ENCODE measurements at regions not wholly inside any gene's neighbourhood (a gene's known extent, or its start where the extent isn't known, plus 50 kb on each side); places are given as distances from the start of the nearest gene placed in this dataset.
"Not testable (repeated sequence)": the region's sequence is repeated elsewhere in the genome, so short reads cannot be mapped to it uniquely, and the experiment has no call there.

GRCh38 chr3:176412771-176413170 lies 784.5 kb downstream of the TBL1XR1 start:
- no peak for DNase-seq

- DNase-seq, result no peak
These were observed 793.8 kb downstream of the TBL1XR1 start for GRCh38 chr3:176403531-176403930.

DNA sequence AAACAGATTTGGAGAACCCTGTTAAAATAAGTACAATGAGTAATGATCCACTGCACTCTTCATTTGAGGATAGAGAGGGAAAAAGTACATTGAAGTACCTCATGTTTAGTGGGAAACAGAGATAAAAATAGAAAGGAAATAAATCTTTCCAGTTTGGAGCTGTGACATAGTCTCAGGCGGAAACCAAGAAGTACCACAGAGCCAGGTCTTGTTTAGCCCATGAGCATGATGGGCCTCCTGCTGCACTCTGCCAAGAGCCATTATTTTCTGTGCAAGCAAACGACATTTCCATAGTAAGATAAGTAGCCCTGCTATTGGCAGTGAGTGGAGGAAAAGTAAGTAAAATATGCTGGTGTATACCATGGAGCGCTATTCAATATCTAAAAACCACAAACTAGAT lies 796.1 kb downstream of the TBL1XR1 start:
- DNase-seq, result no peak

GRCh38 chr3:176399193-176399592 lies 798.1 kb downstream of the TBL1XR1 start:
- no peak for DNase-seq

DNA sequence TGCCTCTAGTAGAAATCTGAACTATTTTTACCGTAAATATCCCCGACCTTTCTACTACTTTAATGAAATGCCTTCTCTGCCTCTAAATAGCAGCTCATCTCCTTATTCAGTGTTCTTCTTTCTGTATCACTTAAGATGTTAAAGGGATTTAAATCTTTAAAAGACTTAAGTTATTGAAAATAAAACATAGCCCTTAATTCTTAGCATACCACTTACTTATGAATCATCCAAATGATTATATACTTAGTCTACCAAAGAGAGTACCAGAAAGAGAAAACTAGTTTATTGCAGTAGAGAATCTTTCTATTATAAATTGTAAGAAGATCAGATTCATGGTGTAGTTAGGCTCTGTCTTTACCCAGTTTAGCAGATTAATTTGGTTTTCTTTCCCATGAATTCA lies 802.0 kb downstream of the TBL1XR1 start:
- no peak for DNase-seq

DNA sequence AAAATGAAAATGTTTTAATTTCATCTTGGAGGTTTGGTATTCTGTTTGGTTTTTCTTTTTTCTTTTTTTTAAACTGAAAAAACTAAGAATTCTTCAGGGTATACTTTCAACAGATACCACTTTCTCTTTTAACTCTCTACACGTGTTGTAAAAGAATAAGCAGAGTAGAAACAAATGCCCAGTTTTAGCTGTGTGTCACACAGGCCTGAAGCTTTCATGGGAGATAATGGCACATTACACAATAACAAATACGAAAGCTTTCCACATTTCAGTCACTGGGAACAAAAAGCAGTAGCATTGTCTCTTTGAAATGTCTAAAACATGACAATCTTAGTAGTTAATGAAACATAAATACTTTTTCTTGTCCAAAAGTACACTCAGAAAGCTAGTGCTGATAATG lies 818.5 kb downstream of the TBL1XR1 start:
- no peak for DNase-seq

GRCh38 chr3:176376531-176376930 lies 820.8 kb downstream of the TBL1XR1 start:
- no peak for DNase-seq

DNA sequence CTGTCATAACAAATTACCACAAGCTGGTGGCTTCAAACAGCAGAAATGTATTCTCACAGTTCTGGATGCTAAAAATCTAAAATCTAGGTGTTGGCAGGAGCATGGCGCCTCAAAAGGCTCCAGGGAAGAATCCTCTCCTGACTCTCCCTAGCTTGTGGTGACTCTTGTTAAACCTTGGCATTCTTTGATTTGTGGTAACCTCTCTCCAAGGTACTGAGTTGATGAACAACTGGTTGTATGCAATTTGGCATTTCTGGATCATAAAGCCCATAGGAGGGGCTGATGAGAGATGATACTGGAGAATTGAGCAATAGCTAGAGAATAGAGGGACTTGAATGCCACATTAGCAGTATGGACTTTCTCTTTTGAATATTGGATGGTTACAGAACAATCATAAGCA lies 821.8 kb downstream of the TBL1XR1 start:
- DNase-seq, result no peak

GRCh38 chr3:176362191-176362731 lies 835.0 kb downstream of the TBL1XR1 start:
- no peak for DNase-seq

DNA sequence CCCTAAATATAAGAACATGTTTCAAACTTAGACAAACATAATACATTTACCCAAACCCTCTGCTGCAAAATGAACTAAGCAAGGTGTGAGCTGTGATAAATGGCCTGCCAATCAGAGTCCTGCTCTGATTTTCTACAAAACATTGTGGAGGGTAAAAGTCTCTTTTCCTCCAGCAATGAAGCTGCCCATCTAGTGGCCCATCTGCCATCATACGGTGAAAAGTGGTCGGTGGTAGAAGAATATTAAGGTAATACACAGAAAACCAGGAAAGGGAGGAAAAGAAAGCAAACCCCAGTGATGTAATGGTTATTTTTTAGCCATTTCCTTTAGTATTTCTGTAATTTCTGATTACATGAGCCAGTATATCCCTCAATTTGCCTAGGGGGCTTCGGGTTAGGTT lies 838.1 kb downstream of the TBL1XR1 start:
- no peak for DNase-seq

GRCh38 chr3:176357891-176358290 lies 839.4 kb downstream of the TBL1XR1 start:
- no peak for DNase-seq

DNA sequence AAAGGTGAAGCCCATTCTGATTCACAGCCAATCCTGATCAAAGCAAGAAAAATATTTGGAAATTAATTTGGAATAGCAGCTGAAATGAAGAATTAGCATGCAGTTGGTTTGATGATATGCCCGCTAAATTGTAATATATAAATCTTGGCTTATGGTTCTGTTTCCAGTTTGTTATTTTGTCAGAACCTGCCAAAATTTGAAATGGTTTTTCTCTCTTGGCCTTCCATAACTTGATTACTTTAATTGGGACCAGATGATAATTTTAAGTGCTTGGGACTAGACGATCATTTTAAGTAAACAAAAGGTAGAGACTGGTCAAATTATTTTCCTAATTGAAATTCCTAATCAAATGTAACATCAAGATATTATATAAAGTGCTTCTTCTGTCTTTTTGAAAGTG lies 842.4 kb downstream of the TBL1XR1 start:
- no peak for DNase-seq

DNA sequence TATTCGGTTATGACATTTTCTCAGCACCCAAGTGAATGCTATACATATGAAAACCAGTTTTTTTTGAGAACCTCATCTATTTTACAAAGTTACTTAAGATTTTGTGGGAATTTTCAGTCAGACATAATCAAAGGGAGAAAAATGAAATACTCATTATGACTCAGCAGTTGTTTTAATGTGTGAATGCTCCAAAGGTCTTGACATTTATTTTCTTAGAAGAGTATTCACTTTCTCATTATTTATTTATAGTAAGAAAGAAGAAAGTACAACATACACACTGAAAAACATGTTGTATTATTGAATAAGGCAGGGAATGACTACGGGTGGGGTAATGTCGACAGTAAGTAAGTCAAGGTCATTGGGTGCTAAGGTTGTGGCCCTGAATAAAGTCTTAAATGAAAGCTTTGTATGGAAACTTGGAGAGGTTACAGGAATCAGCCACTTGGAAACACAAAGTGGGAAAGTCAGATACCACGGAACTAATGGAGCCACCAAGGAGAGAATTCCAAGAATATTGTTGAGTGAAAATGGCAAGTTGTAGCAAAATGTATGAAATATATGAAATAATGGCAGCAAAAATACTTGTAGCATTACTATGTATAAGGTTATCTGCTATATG lies 844.5 kb downstream of the TBL1XR1 start:
- DNase-seq, result no peak

DNA sequence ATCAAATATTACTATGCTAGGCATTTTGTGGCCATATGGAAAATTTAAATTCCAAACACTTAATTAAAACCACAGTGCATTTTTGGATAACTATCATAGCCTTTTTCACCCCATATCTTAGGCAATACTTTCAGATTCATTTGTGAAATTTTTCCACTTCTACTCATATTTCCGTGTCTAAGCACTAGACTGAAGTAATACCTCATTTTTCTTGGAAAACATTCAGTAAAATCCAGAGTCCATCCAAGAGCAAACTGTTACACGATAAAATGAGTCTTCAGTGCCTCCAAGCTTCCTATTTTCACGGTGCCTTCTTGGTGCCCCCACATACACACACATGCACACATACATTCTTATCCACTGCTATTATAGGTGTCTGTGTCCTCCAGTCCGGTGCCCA lies 845.9 kb downstream of the TBL1XR1 start:
- no peak for DNase-seq

- DNase-seq, result no peak
These were observed 847.6 kb downstream of the TBL1XR1 start for GRCh38 chr3:176349706-176350105.

DNA sequence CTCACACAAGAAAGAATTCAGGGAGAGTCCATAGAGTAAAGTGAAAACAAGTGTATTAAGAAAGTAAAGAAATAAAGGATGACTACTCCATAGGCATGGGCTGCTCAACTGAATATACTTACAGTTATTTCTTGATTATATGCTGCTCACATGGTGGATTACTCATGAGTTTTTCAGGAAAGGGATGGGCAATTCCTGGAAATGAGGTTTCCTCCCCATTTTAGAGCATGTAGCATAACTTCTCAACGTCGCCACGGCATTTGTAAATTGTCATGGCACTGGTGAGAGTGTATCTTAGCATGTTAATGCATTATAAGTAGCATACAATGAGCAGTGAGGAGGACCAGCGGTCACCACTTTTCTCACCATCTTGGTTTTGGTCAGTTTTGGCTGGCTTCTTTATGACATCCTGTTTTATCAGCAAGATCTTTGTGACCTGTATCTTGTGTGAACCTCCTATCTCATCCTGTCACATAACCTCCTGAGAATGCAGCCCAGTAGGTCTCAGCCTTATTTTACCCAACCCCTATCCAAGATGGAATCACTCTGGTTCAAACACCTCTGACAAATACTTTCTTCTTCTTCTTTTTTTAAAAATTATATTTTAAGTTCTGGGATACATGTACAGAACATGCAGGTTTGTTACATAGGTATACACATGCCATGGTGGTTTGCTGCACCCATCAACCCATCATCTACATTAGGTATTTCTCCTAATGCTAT lies 849.7 kb downstream of the TBL1XR1 start:
- DNase-seq, result no peak

- no peak for DNase-seq
These were observed 855.3 kb downstream of the TBL1XR1 start for GRCh38 chr3:176341963-176342362.

GRCh38 chr3:176328666-176329065 lies 868.6 kb downstream of the TBL1XR1 start:
- DNase-seq, result no peak

DNA sequence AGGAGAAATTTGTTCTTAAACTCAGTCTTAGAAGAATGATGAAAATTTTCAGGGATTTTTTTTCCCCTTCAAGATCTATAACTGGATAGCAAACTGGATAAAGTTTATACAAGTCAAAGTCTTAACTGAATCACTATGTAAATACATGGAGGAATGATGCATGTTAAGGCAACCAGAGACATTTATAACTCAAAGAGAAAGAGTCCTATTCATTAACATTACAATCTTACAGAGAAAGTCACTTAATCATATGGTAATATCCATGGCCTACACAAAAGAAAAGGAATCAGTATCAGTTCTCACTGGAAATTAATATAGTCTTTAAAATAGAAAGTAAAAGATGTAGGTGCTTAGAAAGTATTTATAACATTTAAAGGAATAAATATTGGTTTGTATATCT lies 869.1 kb downstream of the TBL1XR1 start:
- no peak for DNase-seq

DNA sequence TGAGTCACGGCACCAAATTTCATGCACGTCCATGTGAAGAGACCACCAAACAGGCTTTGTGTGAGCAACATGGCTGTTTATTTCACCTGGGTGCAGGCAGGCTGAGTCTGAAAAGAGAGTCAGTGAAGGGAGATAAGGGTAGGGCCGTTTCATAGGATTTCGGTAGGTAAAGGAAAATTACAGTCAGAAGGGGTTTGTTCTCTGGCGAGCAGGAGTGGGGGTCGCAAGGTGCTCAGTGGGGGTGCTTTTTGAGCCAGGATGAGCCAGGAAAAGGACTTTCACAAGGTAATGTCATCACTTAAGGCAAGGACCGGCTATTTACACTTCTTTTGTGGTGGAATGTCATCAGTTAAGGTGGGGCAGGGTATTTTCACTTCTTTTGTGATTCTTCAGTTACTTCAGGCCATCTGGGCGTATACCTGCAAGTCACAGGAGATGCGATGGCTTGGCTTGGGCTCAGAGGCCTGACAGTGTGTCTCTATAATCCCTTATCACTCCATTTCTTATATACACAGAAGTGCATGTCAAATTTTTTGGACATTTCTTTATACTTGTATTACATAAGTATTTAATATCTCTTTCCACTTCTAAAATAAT lies 870.3 kb downstream of the TBL1XR1 start:
- DNase-seq, result not testable (repeated sequence)

DNA sequence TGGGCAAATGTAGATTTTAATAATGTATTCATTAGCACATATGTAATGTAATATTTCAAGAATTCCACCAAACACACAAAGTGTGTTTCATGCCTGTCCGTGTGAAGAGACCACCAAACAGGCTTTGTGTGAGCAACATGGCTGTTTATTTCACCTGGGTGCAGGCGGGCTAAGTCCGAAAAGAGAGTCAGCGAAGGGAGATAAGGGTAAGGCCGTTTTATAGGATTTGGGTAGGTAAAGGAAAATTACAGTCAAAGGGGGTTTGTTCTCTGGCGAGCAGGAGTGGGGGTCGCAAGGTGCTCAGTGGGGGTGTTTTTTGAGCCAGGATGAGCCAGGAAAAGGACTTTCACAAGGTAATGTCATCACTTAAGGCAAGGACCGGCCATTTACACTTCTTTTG lies 875.8 kb downstream of the TBL1XR1 start:
- not testable (repeated sequence) for DNase-seq

DNA sequence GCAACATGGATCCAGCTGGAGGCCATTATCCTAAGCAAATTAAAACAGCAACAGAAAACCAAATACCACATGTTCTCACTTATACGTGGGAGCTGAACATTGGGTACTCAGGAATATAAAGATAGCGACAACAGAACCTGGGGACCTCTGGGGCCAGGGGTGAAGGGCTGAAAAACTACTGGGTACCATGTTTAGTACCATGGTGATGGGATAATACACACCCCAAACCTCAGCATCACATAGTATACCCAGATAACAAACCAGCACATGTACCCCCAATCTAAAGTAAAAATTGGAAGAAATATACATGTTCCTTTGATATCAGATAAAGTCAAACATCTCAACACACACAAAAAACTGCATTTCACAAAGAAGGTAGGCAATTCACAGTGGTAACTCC lies 876.2 kb downstream of the TBL1XR1 start:
- no peak for DNase-seq

- no peak for DNase-seq
These were observed 883.9 kb downstream of the TBL1XR1 start for GRCh38 chr3:176313426-176313825.

- DNase-seq, result no peak
These were observed 886.6 kb downstream of the TBL1XR1 start for GRCh38 chr3:176310641-176311040.
